Stomach (tissue), 8 donors: ENCODE measurements at regions not wholly inside any gene's neighbourhood (a gene's known extent, or its start where the extent isn't known, plus 50 kb on each side); places are given as distances from the start of the nearest gene placed in this dataset.

Experiments used
- DNase-seq, 2 donors: peaks; one replicate each; pipeline versions ENCODE4 v3.0.0 to v3.0.0-alpha.2; 2013 to 2019
- H3K27ac ChIP-seq, 5 donors: fragments of 200-600 bp in 4 of 5; sonication (generic) in 4 of 5; one replicate each; pipeline ENCODE4 v1.5.1; 2013 to 2019; ENCODE audit warnings: mild to moderate bottlenecking in 1 of 5, moderate library complexity in 1 of 5
- H3K27me3 ChIP-seq, 3 donors: fragments of 200-600 bp; sonication (generic); one replicate each; pipeline ENCODE4 v1.5.1; 2017 to 2019; ENCODE audit warnings: mixed run types in 1 of 3
- H3K36me3 ChIP-seq, 4 donors: fragments of 200-600 bp; sonication (generic); 1 replicate in 3 of 4; 2 replicates in 1 of 4; pipeline ENCODE4 v1.5.1; 2016 to 2019
- H3K4me1 ChIP-seq, 4 donors: fragments of 200-600 bp; sonication (generic); one replicate each; pipeline ENCODE4 v1.5.1; 2016 to 2019
- H3K4me3 ChIP-seq, 4 donors: fragments of 200-600 bp; sonication (generic) in 3 of 4; one replicate each; pipeline ENCODE4 v1.5.1; 2016 to 2019; ENCODE audit warnings: mild to moderate bottlenecking in 1 of 4
- H3K9me3 ChIP-seq, 4 donors: fragments of 200-600 bp; sonication (generic); one replicate each; pipeline ENCODE4 v1.5.1; 2016 to 2019
- EP300 ChIP-seq: sonication (generic); formaldehyde crosslinking; IDR thresholded peaks from one replicate; pipeline ENCODE4 v1.6.1; 2017; ENCODE audit warnings: antibody characterized with exemption
- POLR2A ChIP-seq, 4 donors: fragments of 450-650 bp; IDR thresholded peaks; one replicate each; pipeline ENCODE4 v1.6.1; 2016; ENCODE audit warnings: antibody characterized with exemption in 4 of 4, control low read depth in 2 of 4, mild to moderate bottlenecking in 1 of 4, moderate library complexity in 1 of 4
- POLR2AphosphoS5 ChIP-seq, 3 donors: sonication (generic); formaldehyde crosslinking; IDR thresholded peaks; one replicate each; pipeline ENCODE4 v1.6.1; 2016; ENCODE audit warnings: antibody characterized with exemption in 3 of 3
- WGBS, 5 donors: extraction: QIAGEN DNeasy Blood & Tissue Kit in 3 of 5; methylation state at CpG; one replicate each; pipeline versions ENCODE4 v1.1.5 to v1.1.7; 2013 to 2018; 5-methylcytosine and 5-hydroxymethylcytosine counted together
- intact Hi-C: fragments of 100-400 bp; cut with DNase I; formaldehyde crosslinking; loops from one replicate; pipeline ENCODE4 v1.15.1; 2023; ENCODE audit warnings: low total_unique reads
- TF ChIP-seq, protein P1 (sequence below), 7 experiments: fragments of 450-650 bp in 4 of 7; fragments of 200-600 bp in 3 of 7; sonication (generic) in 3 of 7; IDR thresholded peaks; one replicate each; pipeline ENCODE4 v1.5.1; 2016 to 2019; ENCODE audit warnings: antibody characterized with exemption in 7 of 7, control low read depth in 2 of 7, mild to moderate bottlenecking in 1 of 7
- donor health status: healthy with polysubstance abuse.
- donor health status: Bipolar disorder and iron deficiency.
- donor health status: healthy.

DNA sequence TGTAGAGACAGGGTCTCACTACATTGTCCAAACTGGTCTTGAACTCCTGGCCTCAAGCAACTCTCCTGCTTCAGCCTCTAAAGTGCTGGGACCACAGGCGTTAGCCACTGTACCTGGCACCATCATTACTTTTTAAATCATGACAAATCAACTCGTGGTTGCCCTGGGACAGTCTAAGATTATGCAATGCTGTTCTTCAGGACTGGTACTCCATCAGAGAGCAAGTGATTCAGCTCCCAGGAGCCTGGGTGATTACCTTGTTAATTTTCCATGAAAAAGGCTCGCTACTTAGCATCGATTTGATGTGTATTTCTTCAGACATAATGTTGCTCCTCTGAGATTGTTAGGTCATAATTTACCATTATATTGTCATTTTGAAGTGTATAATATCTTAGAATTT is 158.9 kb upstream of the STEAP4 start:
- 73 to 82% (median 75%) methylated on average over 4 of the region's 4 CpGs for WGBS, 5 donors
- Histone ChIP-seq H3K27me3 (no peaks in the 10 kb centered on the region), H3K27ac (no peak overlapping the region), H3K4me1 (no peaks in the 10 kb centered on the region), H3K4me3 (no peak overlapping the region), H3K36me3 (no peaks in the 10 kb centered on the region), H3K9me3 (no peaks in the 10 kb centered on the region)
- DNase-seq, result no peak
- intact Hi-C loops, result no loop called here
- TF ChIP-seq EP300 (no peak), POLR2AphosphoS5 (IDR thresholded peaks at IDR 0.05) (no peak), POLR2A (IDR thresholded peaks at IDR 0.05) (no peak)
- TF ChIP-seq, protein P1, sequence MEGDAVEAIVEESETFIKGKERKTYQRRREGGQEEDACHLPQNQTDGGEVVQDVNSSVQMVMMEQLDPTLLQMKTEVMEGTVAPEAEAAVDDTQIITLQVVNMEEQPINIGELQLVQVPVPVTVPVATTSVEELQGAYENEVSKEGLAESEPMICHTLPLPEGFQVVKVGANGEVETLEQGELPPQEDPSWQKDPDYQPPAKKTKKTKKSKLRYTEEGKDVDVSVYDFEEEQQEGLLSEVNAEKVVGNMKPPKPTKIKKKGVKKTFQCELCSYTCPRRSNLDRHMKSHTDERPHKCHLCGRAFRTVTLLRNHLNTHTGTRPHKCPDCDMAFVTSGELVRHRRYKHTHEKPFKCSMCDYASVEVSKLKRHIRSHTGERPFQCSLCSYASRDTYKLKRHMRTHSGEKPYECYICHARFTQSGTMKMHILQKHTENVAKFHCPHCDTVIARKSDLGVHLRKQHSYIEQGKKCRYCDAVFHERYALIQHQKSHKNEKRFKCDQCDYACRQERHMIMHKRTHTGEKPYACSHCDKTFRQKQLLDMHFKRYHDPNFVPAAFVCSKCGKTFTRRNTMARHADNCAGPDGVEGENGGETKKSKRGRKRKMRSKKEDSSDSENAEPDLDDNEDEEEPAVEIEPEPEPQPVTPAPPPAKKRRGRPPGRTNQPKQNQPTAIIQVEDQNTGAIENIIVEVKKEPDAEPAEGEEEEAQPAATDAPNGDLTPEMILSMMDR (IDR thresholded peaks at IDR 0.05), result no peak

- H3K27ac ChIP-seq, result no peak overlapping the region
- DNase-seq, result no peak
- no peaks in the 10 kb centered on the region for H3K27me3 ChIP-seq
- H3K4me1 ChIP-seq, result no peaks in the 10 kb centered on the region
- intact Hi-C loops, result no loop called here
- TF ChIP-seq POLR2AphosphoS5 (IDR thresholded peaks at IDR 0.05) (no peak), EP300 (no peak), POLR2A (IDR thresholded peaks at IDR 0.05) (no peak)
- TF ChIP-seq, protein P1 (IDR thresholded peaks at IDR 0.05), result no peak
- H3K4me3 ChIP-seq, result no peak overlapping the region
- no peaks in the 10 kb centered on the region for H3K36me3 ChIP-seq
- H3K9me3 ChIP-seq, result no peaks in the 10 kb centered on the region
Observed at GRCh38 chr7:88462799-88463198, 156.1 kb upstream of the STEAP4 start.

- Histone ChIP-seq H3K27ac (no peak overlapping the region), H3K4me1 (no peaks in the 10 kb centered on the region), H3K27me3 (no peaks in the 10 kb centered on the region), H3K9me3 (no peaks in the 10 kb centered on the region), H3K36me3 (no peaks in the 10 kb centered on the region), H3K4me3 (no peak overlapping the region)
- intact Hi-C loops, result no loop called here
- no peak for TF ChIP-seq POLR2A (IDR thresholded peaks at IDR 0.05)
- TF ChIP-seq, protein P1 (IDR thresholded peaks at IDR 0.05), result no peak
- no peak for TF ChIP-seq POLR2AphosphoS5 (IDR thresholded peaks at IDR 0.05)
- TF ChIP-seq EP300, result no peak
- no peak for DNase-seq
Observed at GRCh38 chr7:88460650-88461049, 154.0 kb upstream of the STEAP4 start.

- Histone ChIP-seq H3K27ac (no peak overlapping the region), H3K4me1 (no peaks in the 10 kb centered on the region), H3K9me3 (no peaks in the 10 kb centered on the region), H3K4me3 (no peak overlapping the region), H3K36me3 (no peaks in the 10 kb centered on the region), H3K27me3 (no peaks in the 10 kb centered on the region)
- TF ChIP-seq POLR2AphosphoS5 (IDR thresholded peaks at IDR 0.05), result no peak
- intact Hi-C loops, result no loop called here
- DNase-seq, result no peak
Observed at GRCh38 chr7:88458946-88459345, 152.3 kb upstream of the STEAP4 start.

- no peak for TF ChIP-seq POLR2A (IDR thresholded peaks at IDR 0.05)
- TF ChIP-seq, protein P1 (IDR thresholded peaks at IDR 0.05), result no peak
- TF ChIP-seq EP300, result no peak
- no peak for TF ChIP-seq POLR2AphosphoS5 (IDR thresholded peaks at IDR 0.05)
- DNase-seq, result no peak
- intact Hi-C loops, result no loop called here
- H3K9me3 ChIP-seq, result no peaks in the 10 kb centered on the region
- no peaks in the 10 kb centered on the region for H3K27me3 ChIP-seq
- no peaks in the 10 kb centered on the region for H3K4me1 ChIP-seq
- no peak overlapping the region for H3K4me3 ChIP-seq
- H3K36me3 ChIP-seq, result no peaks in the 10 kb centered on the region
- H3K27ac ChIP-seq, result no peak overlapping the region
Observed at GRCh38 chr7:88458279-88458678, 151.6 kb upstream of the STEAP4 start.
